ENCODE measurements at regions not wholly inside any gene's neighbourhood (a gene's known extent, or its start where the extent isn't known, plus 50 kb on each side); places are given as distances from the start of the nearest gene placed in this dataset.

GRCh38 chr9:89920131-89920530 is 315.3 kb downstream of the GADD45G start:
- TF ChIP-seq, protein P1, sequence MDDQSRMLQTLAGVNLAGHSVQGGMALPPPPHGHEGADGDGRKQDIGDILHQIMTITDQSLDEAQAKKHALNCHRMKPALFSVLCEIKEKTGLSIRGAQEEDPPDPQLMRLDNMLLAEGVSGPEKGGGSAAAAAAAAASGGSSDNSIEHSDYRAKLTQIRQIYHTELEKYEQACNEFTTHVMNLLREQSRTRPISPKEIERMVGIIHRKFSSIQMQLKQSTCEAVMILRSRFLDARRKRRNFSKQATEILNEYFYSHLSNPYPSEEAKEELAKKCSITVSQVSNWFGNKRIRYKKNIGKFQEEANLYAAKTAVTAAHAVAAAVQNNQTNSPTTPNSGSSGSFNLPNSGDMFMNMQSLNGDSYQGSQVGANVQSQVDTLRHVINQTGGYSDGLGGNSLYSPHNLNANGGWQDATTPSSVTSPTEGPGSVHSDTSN (IDR thresholded peaks at IDR 0.05) = no peak
- TF ChIP-seq, protein P2, sequence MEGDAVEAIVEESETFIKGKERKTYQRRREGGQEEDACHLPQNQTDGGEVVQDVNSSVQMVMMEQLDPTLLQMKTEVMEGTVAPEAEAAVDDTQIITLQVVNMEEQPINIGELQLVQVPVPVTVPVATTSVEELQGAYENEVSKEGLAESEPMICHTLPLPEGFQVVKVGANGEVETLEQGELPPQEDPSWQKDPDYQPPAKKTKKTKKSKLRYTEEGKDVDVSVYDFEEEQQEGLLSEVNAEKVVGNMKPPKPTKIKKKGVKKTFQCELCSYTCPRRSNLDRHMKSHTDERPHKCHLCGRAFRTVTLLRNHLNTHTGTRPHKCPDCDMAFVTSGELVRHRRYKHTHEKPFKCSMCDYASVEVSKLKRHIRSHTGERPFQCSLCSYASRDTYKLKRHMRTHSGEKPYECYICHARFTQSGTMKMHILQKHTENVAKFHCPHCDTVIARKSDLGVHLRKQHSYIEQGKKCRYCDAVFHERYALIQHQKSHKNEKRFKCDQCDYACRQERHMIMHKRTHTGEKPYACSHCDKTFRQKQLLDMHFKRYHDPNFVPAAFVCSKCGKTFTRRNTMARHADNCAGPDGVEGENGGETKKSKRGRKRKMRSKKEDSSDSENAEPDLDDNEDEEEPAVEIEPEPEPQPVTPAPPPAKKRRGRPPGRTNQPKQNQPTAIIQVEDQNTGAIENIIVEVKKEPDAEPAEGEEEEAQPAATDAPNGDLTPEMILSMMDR (IDR thresholded peaks at IDR 0.05) = no peak
- no peak for TF ChIP-seq JUND (IDR thresholded peaks at IDR 0.05)

All from SK-N-SH (cell line).